Middle frontal gyrus (tissue), 1 donor: ENCODE measurements at regions not wholly inside any gene's neighbourhood (a gene's known extent, or its start where the extent isn't known, plus 50 kb on each side); places are given as distances from the start of the nearest gene placed in this dataset.

ENCODE experiments used
- DNase-seq: peaks from one replicate; pipeline ENCODE4 v3.0.0-alpha.2; 2015; ENCODE audit warnings: low spot score; ENCODE audit errors: extremely low spot score

- DNase-seq, result no peak
Measured at GRCh38 chr10:129030603-129030895, 436.5 kb upstream of the MGMT start.

- peak; percentile 25 for DNase-seq
Measured at GRCh38 chr10:129030996-129031843, 435.8 kb upstream of the MGMT start.

- DNase-seq, result no peak
Measured at GRCh38 chr10:129031844-129032150, 435.2 kb upstream of the MGMT start.

GRCh38 chr10:129032372-129033313 is 434.4 kb upstream of the MGMT start:
- DNase-seq, result no peak

- DNase-seq, result no peak
Measured at GRCh38 chr10:129033340-129033739, 433.7 kb upstream of the MGMT start.

GRCh38 chr10:129033790-129034272 is 433.2 kb upstream of the MGMT start:
- no peak for DNase-seq

GRCh38 chr10:129035052-129035827 is 431.8 kb upstream of the MGMT start:
- no peak for DNase-seq

- no peak for DNase-seq
Measured at GRCh38 chr10:129038522-129038921, 428.5 kb upstream of the MGMT start.

GRCh38 chr10:129039406-129040370 is 427.4 kb upstream of the MGMT start:
- no peak for DNase-seq

- DNase-seq, result no peak
Measured at GRCh38 chr10:129040377-129040776, 426.7 kb upstream of the MGMT start.

GRCh38 chr10:129041916-129042315 is 425.1 kb upstream of the MGMT start:
- no peak for DNase-seq

GRCh38 chr10:129042776-129043595 is 424.1 kb upstream of the MGMT start:
- DNase-seq, result no peak

GRCh38 chr10:129043691-129044090 is 423.4 kb upstream of the MGMT start:
- no peak for DNase-seq

- no peak for DNase-seq
Measured at GRCh38 chr10:129045599-129045998, 421.4 kb upstream of the MGMT start.

- DNase-seq, result no peak
Measured at GRCh38 chr10:129046065-129046681, 420.9 kb upstream of the MGMT start.

- DNase-seq, result no peak
Measured at GRCh38 chr10:129046962-129047361, 420.1 kb upstream of the MGMT start.

- DNase-seq, result no peak
Measured at GRCh38 chr10:129047600-129047999, 419.4 kb upstream of the MGMT start.

- no peak for DNase-seq
Measured at GRCh38 chr10:129048513-129048912, 418.5 kb upstream of the MGMT start.

GRCh38 chr10:129049501-129049900 is 417.5 kb upstream of the MGMT start:
- DNase-seq, result no peak
